H1 (cell line): ENCODE measurements at regions not wholly inside any gene's neighbourhood (a gene's known extent, or its start where the extent isn't known, plus 50 kb on each side); places are given as distances from the start of the nearest gene placed in this dataset.

Experiments used
- CTCF ChIA-PET: fragments of 300-600 bp; sonication (Branson Sonifier 250); formaldehyde crosslinking; loops from one replicate; lab custom pipeline; 2021; ENCODE audit not compliant: partially characterized antibody; lab: Charles Lee
- POLR2A ChIA-PET: fragments of 300-600 bp; sonication (Branson Sonifier 250); formaldehyde crosslinking; loops from one replicate; lab custom pipeline; 2021; ENCODE audit warnings: inconsistent platforms; ENCODE audit not compliant: partially characterized antibody; lab: Charles Lee
- DNase-seq, 2 experiments: peaks; one replicate each; pipeline versions ENCODE4 v3.0.0 to v3.0.0-alpha.2; 2010 to 2022; ENCODE audit warnings: low spot score in 2 of 2, low read depth in 1 of 2, mixed read lengths in 1 of 2
- FAIRE-seq: peaks from 2 replicates; lab custom pipeline; 2011; peaks lifted over from hg19 to GRCh38; lab: Jason Lieb, UNC
- H2AFZ ChIP-seq: 2 replicates; pipeline ENCODE4 v1.8.1; 2012; ENCODE audit warnings: low read length, inconsistent platforms
- H2AK5ac ChIP-seq: 2 replicates; pipeline ENCODE4 v1.6.1; 2013; ENCODE audit warnings: low read depth, low read length
- H2BK120ac ChIP-seq: replicated peaks from 2 replicates; pipeline ENCODE3; 2013; ENCODE audit warnings: low read depth, low read length, inconsistent platforms
- H2BK12ac ChIP-seq: 2 replicates; pipeline ENCODE4 v1.6.1; 2013; ENCODE audit warnings: low read depth, low read length
- H2BK15ac ChIP-seq: 2 replicates; pipeline ENCODE4 v1.6.1; 2013; ENCODE audit warnings: low read length
- H2BK20ac ChIP-seq: 2 replicates; pipeline ENCODE4 v1.6.1; 2013; ENCODE audit warnings: low read length
- H2BK5ac ChIP-seq: 2 replicates; pipeline ENCODE4 v1.6.1; 2013; ENCODE audit warnings: low read depth, low read length
- H3K14ac ChIP-seq: 2 replicates; pipeline ENCODE4 v1.6.1; 2013; ENCODE audit warnings: inconsistent platforms; ENCODE audit not compliant: insufficient read length
- H3K18ac ChIP-seq: 2 replicates; pipeline ENCODE4 v1.6.1; 2013; ENCODE audit warnings: low read length; ENCODE audit errors: extremely low read depth
- H3K23ac ChIP-seq: 2 replicates; pipeline ENCODE4 v1.6.1; 2013; ENCODE audit warnings: inconsistent platforms; ENCODE audit not compliant: insufficient read length
- H3K23me2 ChIP-seq: 2 replicates; pipeline ENCODE4 v1.6.1; 2013; ENCODE audit warnings: low read depth, low read length
- H3K27ac ChIP-seq: 2 replicates; pipeline ENCODE4 v1.6.1; 2011; ENCODE audit warnings: low read depth, low read length, inconsistent platforms
- H3K27me3 ChIP-seq, 4 experiments: replicated peaks in 1 of 4; 1 replicate in 1 of 4; 2 replicates in 3 of 4; pipeline versions ENCODE4 v1.6.1 to v1.8.1; 2011 to 2013; ENCODE audit warnings: low read length in 3 of 4, mild to moderate bottlenecking in 3 of 4, inconsistent platforms in 2 of 4, mixed read lengths in 2 of 4, moderate library complexity in 1 of 4; ENCODE audit not compliant: control insufficient read depth in 3 of 4, insufficient read depth in 3 of 4; ENCODE audit errors: extremely low read depth in 1 of 4
- H3K36me3 ChIP-seq, 4 experiments: 2 replicates each; pipeline versions ENCODE4 v1.6.1 to v1.8.1; 2011 to 2013; ENCODE audit warnings: mild to moderate bottlenecking in 4 of 4, low read length in 3 of 4, moderate library complexity in 2 of 4, control low read depth in 1 of 4, inconsistent platforms in 1 of 4; ENCODE audit not compliant: insufficient read depth in 4 of 4, control insufficient read depth in 2 of 4
- H3K4ac ChIP-seq: replicated peaks from 2 replicates; pipeline ENCODE3; 2013; ENCODE audit warnings: low read length, low read depth, mixed read lengths, inconsistent platforms; ENCODE audit not compliant: insufficient read length
- H3K4me1 ChIP-seq, 4 experiments: replicated peaks in 1 of 4; 1 replicate in 1 of 4; 2 replicates in 3 of 4; pipeline versions ENCODE4 v1.6.1 to v1.8.1; 2011 to 2013; ENCODE audit warnings: low read length in 3 of 4, inconsistent platforms in 2 of 4, mixed read lengths in 1 of 4; ENCODE audit not compliant: insufficient read depth in 4 of 4, control insufficient read depth in 3 of 4
- H3K4me2 ChIP-seq, 2 experiments: 2 replicates each; pipeline versions ENCODE4 v1.6.1 to v1.8.1; 2011 to 2013; ENCODE audit warnings: low read depth in 2 of 2, low read length in 2 of 2, control low read depth in 1 of 2, inconsistent platforms in 1 of 2, mild to moderate bottlenecking in 1 of 2; ENCODE audit not compliant: insufficient read depth in 1 of 2
- H3K4me3 ChIP-seq, 4 experiments: fragments of 200-600, 300-600 bp in 1 of 4; sonication (generic), shearing (Covaris generic), sonication (Bioruptor Twin) in 1 of 4; 2 replicates each; pipeline versions ENCODE4 v1.5.1 to v1.8.1; 2011 to 2016; ENCODE audit warnings: low read length in 4 of 4, low read depth in 3 of 4, control low read depth in 2 of 4, inconsistent platforms in 2 of 4, mild to moderate bottlenecking in 2 of 4, mixed read lengths in 1 of 4, moderate library complexity in 1 of 4; ENCODE audit not compliant: insufficient read depth in 2 of 4; ENCODE audit errors: extremely low read depth in 1 of 4
- H3K56ac ChIP-seq: replicated peaks from 2 replicates; pipeline ENCODE3; 2013; ENCODE audit warnings: low read depth, mild to moderate bottlenecking, mixed read lengths, low read length, inconsistent platforms; ENCODE audit not compliant: insufficient read length
- H3K79me1 ChIP-seq: 2 replicates; pipeline ENCODE4 v1.6.1; 2013; ENCODE audit warnings: low read depth, low read length, control low read depth
- H3K79me2 ChIP-seq, 2 experiments: 2 replicates each; pipeline versions ENCODE4 v1.6.1 to v1.8.1; 2012 to 2013; ENCODE audit warnings: low read length in 2 of 2, mild to moderate bottlenecking in 2 of 2, inconsistent platforms in 1 of 2; ENCODE audit not compliant: insufficient read depth in 2 of 2, control insufficient read depth in 1 of 2
- H3K9ac ChIP-seq, 4 experiments: replicated peaks in 1 of 4; 1 replicate in 1 of 4; 2 replicates in 3 of 4; pipeline versions ENCODE4 v1.6.1 to v1.8.1; 2011 to 2013; ENCODE audit warnings: low read depth in 3 of 4, low read length in 3 of 4, control low read depth in 2 of 4, mild to moderate bottlenecking in 2 of 4, moderate library complexity in 2 of 4, inconsistent platforms in 1 of 4; ENCODE audit errors: extremely low read depth in 1 of 4
- H3K9me3 ChIP-seq, 2 experiments: 2 replicates each; pipeline versions ENCODE4 v1.6.1 to v1.8.1; 2012 to 2013; ENCODE audit warnings: mild to moderate bottlenecking in 2 of 2, moderate library complexity in 2 of 2, control low read depth in 1 of 2, inconsistent platforms in 1 of 2, low read depth in 1 of 2, low read length in 1 of 2, mixed read lengths in 1 of 2; ENCODE audit not compliant: insufficient read depth in 2 of 2
- H4K20me1 ChIP-seq, 2 experiments: replicated peaks in 1 of 2; 2 replicates each; pipeline versions ENCODE3 to v1.8.1; 2011 to 2013; ENCODE audit warnings: inconsistent platforms in 2 of 2, low read length in 2 of 2, mild to moderate bottlenecking in 1 of 2; ENCODE audit not compliant: insufficient read depth in 2 of 2, control insufficient read depth in 1 of 2
- H4K5ac ChIP-seq: 2 replicates; pipeline ENCODE4 v1.6.1; 2013; ENCODE audit warnings: low read length, low read depth, mixed read lengths, inconsistent platforms; ENCODE audit not compliant: insufficient read length
- H4K8ac ChIP-seq: 2 replicates; pipeline ENCODE4 v1.8.0; 2013; ENCODE audit warnings: mild to moderate bottlenecking, moderate library complexity, low read length, inconsistent platforms; ENCODE audit not compliant: insufficient read depth; ENCODE audit errors: extremely low read depth
- H4K91ac ChIP-seq: replicated peaks from 2 replicates; pipeline ENCODE3; 2013; ENCODE audit warnings: low read length, mixed read lengths, inconsistent platforms; ENCODE audit not compliant: insufficient read length
- GTF2F1 ChIP-seq: IDR thresholded peaks from 2 replicates; pipeline ENCODE4 v1.6.1; 2012; ENCODE audit warnings: low read depth, low read length, improper control_type of control experiment, borderline replicate concordance
- RNF2 ChIP-seq: fragments of 200-900, 300-1000 bp; sonication (generic); IDR thresholded peaks from 2 replicates; pipeline ENCODE4 v1.7.1; 2016; ENCODE audit warnings: borderline replicate concordance, low read depth, mild to moderate bottlenecking, antibody characterized with exemption, low read length; ENCODE audit not compliant: poor library complexity, severe bottlenecking; ENCODE audit errors: missing control alignments
- RXRA ChIP-seq: IDR thresholded peaks from 2 replicates; pipeline ENCODE4 v1.6.1; 2011; ENCODE audit warnings: low read depth, mild to moderate bottlenecking, low read length, moderate library complexity; ENCODE audit not compliant: insufficient read depth
- SIX5 ChIP-seq: IDR thresholded peaks from 2 replicates; pipeline ENCODE4 v1.6.1; 2011; ENCODE audit warnings: mild to moderate bottlenecking, low read depth, low read length
- WGBS, 2 experiments: shearing (Covaris generic) in 1 of 2; methylation state at CpG; one replicate each; pipeline versions ENCODE4 v1.1.6 to v1.1.7; 2013 to 2015; ENCODE audit warnings: low lambda C conversion rate in 2 of 2, mixed read lengths in 2 of 2, inconsistent platforms in 1 of 2, low coverage in 1 of 2, missing lambda C conversion rate in 1 of 2; ENCODE audit not compliant: insufficient replicate concordance in 2 of 2, insufficient coverage in 1 of 2, insufficient read length in 1 of 2; ENCODE audit errors: extremely low coverage in 1 of 2, missing lambda C conversion rate in 1 of 2; 5-methylcytosine and 5-hydroxymethylcytosine counted together
- TF ChIP-seq, protein P1 (sequence below): IDR thresholded peaks from 2 replicates; pipeline ENCODE4 v1.6.1; 2012; ENCODE audit warnings: inconsistent platforms
- TF ChIP-seq, protein P2 (sequence below), 3 experiments: IDR thresholded peaks; 1 replicate in 2 of 3; 2 replicates in 1 of 3; pipeline versions ENCODE4 v1.5.1 to v1.6.1; 2011; ENCODE audit warnings: low read length in 3 of 3, mild to moderate bottlenecking in 3 of 3, inconsistent platforms in 2 of 3, low read depth in 1 of 3, moderate library complexity in 1 of 3; ENCODE audit not compliant: insufficient read depth in 1 of 3; ENCODE audit errors: control extremely low read depth in 1 of 3

DNA sequence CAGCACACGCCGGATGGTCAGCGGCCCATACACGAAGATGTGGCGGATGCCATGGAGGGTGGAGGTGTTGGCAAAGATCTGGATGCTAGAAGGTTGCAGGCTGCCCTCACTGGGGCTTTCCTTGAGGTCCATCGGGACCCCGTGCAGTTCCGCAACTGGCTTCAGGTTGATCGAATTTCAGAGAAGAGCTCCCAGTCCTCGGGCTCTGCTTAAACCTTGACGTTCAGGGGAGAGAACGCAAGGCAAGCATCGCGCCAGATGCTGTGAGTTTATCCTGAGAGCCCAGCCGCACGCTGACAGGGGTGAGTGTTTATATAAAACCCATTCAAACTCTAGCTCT, 98.7 kb upstream of the CCL2 start:
- WGBS, 2 experiments: 48% methylated on average over 15 of the region's 16 CpGs; no CpG with 5 or more reads in 1 of the 2 experiments
- Histone ChIP-seq H4K20me1 (no peaks in the 10 kb centered on the region), H3K4me1 (peaks cover 19 to 40% (median 27%) of the 10 kb centered on the region in 4 experiments), H3K23ac (no peak overlapping the region), H3K56ac (peak overlapping the region; percentile 17), H3K9ac (peak overlapping the region in 1 of 4 experiments; percentile 66; a peak in 1 of 7 replicates), H3K27me3 (peaks cover 0 to 15% (median 12%) of the 10 kb centered on the region in 4 experiments; a peak in 3 of 7 replicates), H3K79me2 (no peaks in the 10 kb centered on the region), H4K8ac (no peak overlapping the region; the same call in 1 of the 2 replicates), H2BK15ac (peak overlapping the region; percentile 82; the same call in 1 of the 2 replicates), H3K4me2 (peak overlapping the region; percentile 82 to 96), H3K27ac (peak overlapping the region; percentile 82), H3K4ac (peak overlapping the region; percentile 70), H3K23me2 (peaks cover 10% of the 10 kb centered on the region), H2BK12ac (peak overlapping the region; percentile 100), H2AK5ac (peak overlapping the region; percentile 99), H3K9me3 (no peaks in the 10 kb centered on the region), H2AFZ (0 out of 2 replicates have a peak overlapping the region, but pooled peaks have one; percentile 43), H3K36me3 (no peaks in the 10 kb centered on the region), H2BK20ac (peak overlapping the region; percentile 98; the same call in 1 of the 2 replicates), H3K4me3 (peak overlapping the region; percentile 41 to 66 (median 52); a peak in 7 of 8 replicates), H2BK5ac (peak overlapping the region; percentile 94), H4K5ac (peak overlapping the region; percentile 73), H3K79me1 (peaks cover 2% of the 10 kb centered on the region; the same call in 1 of the 2 replicates), H4K91ac (peak overlapping the region; percentile 94), H2BK120ac (peak overlapping the region; percentile 84), H3K18ac (peak overlapping the region; percentile 85), H3K14ac (peak overlapping the region; percentile 8)
- POLR2A ChIA-PET: interaction anchor here (0.7 to 5.9 kb wide), 11 partner anchors 8 to 408 kb away, joined by 3 to 36 read pairs (median 5); no protein-coding TSS in a partner anchor
- CTCF ChIA-PET: interaction anchor here (1.0 to 8.1 kb wide), 13 partner anchors 8 to 375 kb away, joined by 3 to 77 read pairs (median 8); no protein-coding TSS in a partner anchor
- FAIRE-seq: no peak
- no peak for DNase-seq
- no peak for TF ChIP-seq GTF2F1
- TF ChIP-seq RNF2: no peak
- no peak for TF ChIP-seq RXRA
- TF ChIP-seq SIX5: no peak
- TF ChIP-seq, protein P1, sequence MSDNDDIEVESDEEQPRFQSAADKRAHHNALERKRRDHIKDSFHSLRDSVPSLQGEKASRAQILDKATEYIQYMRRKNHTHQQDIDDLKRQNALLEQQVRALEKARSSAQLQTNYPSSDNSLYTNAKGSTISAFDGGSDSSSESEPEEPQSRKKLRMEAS: no peak
- TF ChIP-seq, protein P2, sequence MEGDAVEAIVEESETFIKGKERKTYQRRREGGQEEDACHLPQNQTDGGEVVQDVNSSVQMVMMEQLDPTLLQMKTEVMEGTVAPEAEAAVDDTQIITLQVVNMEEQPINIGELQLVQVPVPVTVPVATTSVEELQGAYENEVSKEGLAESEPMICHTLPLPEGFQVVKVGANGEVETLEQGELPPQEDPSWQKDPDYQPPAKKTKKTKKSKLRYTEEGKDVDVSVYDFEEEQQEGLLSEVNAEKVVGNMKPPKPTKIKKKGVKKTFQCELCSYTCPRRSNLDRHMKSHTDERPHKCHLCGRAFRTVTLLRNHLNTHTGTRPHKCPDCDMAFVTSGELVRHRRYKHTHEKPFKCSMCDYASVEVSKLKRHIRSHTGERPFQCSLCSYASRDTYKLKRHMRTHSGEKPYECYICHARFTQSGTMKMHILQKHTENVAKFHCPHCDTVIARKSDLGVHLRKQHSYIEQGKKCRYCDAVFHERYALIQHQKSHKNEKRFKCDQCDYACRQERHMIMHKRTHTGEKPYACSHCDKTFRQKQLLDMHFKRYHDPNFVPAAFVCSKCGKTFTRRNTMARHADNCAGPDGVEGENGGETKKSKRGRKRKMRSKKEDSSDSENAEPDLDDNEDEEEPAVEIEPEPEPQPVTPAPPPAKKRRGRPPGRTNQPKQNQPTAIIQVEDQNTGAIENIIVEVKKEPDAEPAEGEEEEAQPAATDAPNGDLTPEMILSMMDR (IDR thresholded peaks at IDR 0.05; ENCODE audit: control extremely low read depth in 1 of 3, insufficient read depth in 1 of 3, low read depth in 1 of 3, low read length in 3 of 3): no peak
